ENCODE measurements at regions not wholly inside any gene's neighbourhood (a gene's known extent, or its start where the extent isn't known, plus 50 kb on each side); places are given as distances from the start of the nearest gene placed in this dataset.

DNA sequence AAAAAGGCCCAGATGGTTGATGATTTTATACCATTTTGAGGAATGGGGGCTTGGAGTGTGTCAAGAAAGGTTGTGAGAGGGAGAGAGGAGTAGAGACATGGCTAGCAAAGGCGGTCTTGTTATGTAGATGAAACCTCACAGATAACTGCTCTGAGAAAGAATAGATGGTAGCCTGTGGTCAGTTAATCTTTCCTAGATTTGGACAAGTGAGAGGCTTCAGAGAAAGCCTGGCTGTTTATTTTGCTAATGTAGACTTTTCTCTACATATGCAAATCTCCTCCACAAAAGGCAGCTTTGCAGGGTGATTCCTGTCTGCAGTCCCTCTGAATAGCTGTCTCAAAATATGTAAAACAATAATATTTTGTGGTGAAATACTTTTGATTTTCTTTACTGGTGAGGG is 177.3 kb downstream of the OTOL1 start (continued):
- TF ChIP-seq, protein P1, sequence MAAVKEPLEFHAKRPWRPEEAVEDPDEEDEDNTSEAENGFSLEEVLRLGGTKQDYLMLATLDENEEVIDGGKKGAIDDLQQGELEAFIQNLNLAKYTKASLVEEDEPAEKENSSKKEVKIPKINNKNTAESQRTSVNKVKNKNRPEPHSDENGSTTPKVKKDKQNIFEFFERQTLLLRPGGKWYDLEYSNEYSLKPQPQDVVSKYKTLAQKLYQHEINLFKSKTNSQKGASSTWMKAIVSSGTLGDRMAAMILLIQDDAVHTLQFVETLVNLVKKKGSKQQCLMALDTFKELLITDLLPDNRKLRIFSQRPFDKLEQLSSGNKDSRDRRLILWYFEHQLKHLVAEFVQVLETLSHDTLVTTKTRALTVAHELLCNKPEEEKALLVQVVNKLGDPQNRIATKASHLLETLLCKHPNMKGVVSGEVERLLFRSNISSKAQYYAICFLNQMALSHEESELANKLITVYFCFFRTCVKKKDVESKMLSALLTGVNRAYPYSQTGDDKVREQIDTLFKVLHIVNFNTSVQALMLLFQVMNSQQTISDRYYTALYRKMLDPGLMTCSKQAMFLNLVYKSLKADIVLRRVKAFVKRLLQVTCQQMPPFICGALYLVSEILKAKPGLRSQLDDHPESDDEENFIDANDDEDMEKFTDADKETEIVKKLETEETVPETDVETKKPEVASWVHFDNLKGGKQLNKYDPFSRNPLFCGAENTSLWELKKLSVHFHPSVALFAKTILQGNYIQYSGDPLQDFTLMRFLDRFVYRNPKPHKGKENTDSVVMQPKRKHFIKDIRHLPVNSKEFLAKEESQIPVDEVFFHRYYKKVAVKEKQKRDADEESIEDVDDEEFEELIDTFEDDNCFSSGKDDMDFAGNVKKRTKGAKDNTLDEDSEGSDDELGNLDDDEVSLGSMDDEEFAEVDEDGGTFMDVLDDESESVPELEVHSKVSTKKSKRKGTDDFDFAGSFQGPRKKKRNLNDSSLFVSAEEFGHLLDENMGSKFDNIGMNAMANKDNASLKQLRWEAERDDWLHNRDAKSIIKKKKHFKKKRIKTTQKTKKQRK (IDR thresholded peaks at IDR 0.05; ENCODE audit: low read depth, low read length) = no peak
- TF ChIP-seq KLF5 (IDR thresholded peaks at IDR 0.05; ENCODE audit: partially characterized antibody) (no peak), ZZZ3 (IDR thresholded peaks at IDR 0.05; ENCODE audit: control insufficient read depth, insufficient read length, low read depth) (no peak), HCFC1 (IDR thresholded peaks at IDR 0.05; ENCODE audit: low read length) (no peak), STAT3 (IDR thresholded peaks at IDR 0.05; ENCODE audit: low read depth, low read length) (no peak), TBL1XR1 (IDR thresholded peaks at IDR 0.05; ENCODE audit: low read depth, low read length) (no peak), BCL11A (IDR thresholded peaks at IDR 0.05; ENCODE audit: low read depth, low read length) (no peak)
- TF ChIP-seq, protein P2, sequence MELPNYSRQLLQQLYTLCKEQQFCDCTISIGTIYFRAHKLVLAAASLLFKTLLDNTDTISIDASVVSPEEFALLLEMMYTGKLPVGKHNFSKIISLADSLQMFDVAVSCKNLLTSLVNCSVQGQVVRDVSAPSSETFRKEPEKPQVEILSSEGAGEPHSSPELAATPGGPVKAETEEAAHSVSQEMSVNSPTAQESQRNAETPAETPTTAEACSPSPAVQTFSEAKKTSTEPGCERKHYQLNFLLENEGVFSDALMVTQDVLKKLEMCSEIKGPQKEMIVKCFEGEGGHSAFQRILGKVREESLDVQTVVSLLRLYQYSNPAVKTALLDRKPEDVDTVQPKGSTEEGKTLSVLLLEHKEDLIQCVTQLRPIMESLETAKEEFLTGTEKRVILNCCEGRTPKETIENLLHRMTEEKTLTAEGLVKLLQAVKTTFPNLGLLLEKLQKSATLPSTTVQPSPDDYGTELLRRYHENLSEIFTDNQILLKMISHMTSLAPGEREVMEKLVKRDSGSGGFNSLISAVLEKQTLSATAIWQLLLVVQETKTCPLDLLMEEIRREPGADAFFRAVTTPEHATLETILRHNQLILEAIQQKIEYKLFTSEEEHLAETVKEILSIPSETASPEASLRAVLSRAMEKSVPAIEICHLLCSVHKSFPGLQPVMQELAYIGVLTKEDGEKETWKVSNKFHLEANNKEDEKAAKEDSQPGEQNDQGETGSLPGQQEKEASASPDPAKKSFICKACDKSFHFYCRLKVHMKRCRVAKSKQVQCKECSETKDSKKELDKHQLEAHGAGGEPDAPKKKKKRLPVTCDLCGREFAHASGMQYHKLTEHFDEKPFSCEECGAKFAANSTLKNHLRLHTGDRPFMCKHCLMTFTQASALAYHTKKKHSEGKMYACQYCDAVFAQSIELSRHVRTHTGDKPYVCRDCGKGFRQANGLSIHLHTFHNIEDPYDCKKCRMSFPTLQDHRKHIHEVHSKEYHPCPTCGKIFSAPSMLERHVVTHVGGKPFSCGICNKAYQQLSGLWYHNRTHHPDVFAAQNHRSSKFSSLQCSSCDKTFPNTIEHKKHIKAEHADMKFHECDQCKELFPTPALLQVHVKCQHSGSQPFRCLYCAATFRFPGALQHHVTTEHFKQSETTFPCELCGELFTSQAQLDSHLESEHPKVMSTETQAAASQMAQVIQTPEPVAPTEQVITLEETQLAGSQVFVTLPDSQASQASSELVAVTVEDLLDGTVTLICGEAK (IDR thresholded peaks at IDR 0.05; ENCODE audit: borderline replicate concordance) = no peak
